Spleen (tissue), 11 donors: ENCODE measurements at regions not wholly inside any gene's neighbourhood (a gene's known extent, or its start where the extent isn't known, plus 50 kb on each side); places are given as distances from the start of the nearest gene placed in this dataset.
A peak's percentile ranks its signal among the peaks of the same experiment; 100 is the strongest.

ENCODE experiments used
- DNase-seq: peaks from one replicate; pipeline ENCODE4 v3.0.0-alpha.2; 2020
- H3K27ac ChIP-seq, 8 donors: fragments of 200-600 bp; sonication (generic) in 7 of 8; 1 replicate in 4 of 8; 2 replicates in 4 of 8; pipeline versions ENCODE4 v1.5.0 to v1.8.0; 2016 to 2021; ENCODE audit warnings: inconsistent platforms in 4 of 8, mild to moderate bottlenecking in 4 of 8, moderate library complexity in 1 of 8
- H3K27me3 ChIP-seq, 7 donors: fragments of 200-600 bp; sonication (generic) in 6 of 7; replicated peaks in 1 of 7; 1 replicate in 4 of 7; 2 replicates in 3 of 7; pipeline versions ENCODE4 v1.5.0 to v1.8.0; 2016 to 2021; ENCODE audit warnings: inconsistent platforms in 3 of 7, mild to moderate bottlenecking in 1 of 7
- H3K36me3 ChIP-seq, 6 donors: fragments of 200-600 bp; sonication (generic) in 5 of 6; 1 replicate in 4 of 6; 2 replicates in 2 of 6; pipeline versions ENCODE4 v1.5.0 to v1.8.0; 2016 to 2021; ENCODE audit warnings: inconsistent platforms in 2 of 6
- H3K4me1 ChIP-seq, 6 donors: fragments of 200-600 bp; sonication (generic) in 5 of 6; 1 replicate in 3 of 6; 2 replicates in 3 of 6; pipeline versions ENCODE4 v1.5.0 to v1.8.0; 2016 to 2021; ENCODE audit warnings: inconsistent platforms in 3 of 6
- H3K4me3 ChIP-seq, 8 donors: fragments of 200-600 bp; sonication (generic) in 7 of 8; 1 replicate in 4 of 8; 2 replicates in 4 of 8; pipeline versions ENCODE4 v1.5.0 to v1.8.0; 2016 to 2021; ENCODE audit warnings: inconsistent platforms in 4 of 8, mild to moderate bottlenecking in 4 of 8, moderate library complexity in 2 of 8
- H3K9me3 ChIP-seq, 8 donors: fragments of 200-600 bp; sonication (generic) in 7 of 8; 1 replicate in 4 of 8; 2 replicates in 4 of 8; pipeline versions ENCODE4 v1.5.0 to v1.8.0; 2016 to 2021; ENCODE audit warnings: inconsistent platforms in 4 of 8
- POLR2A ChIP-seq, 3 donors: fragments of 450-650 bp; IDR thresholded peaks; one replicate each; pipeline ENCODE4 v1.5.1; 2017; ENCODE audit warnings: antibody characterized with exemption in 3 of 3, mild to moderate bottlenecking in 1 of 3
- POLR2AphosphoS5 ChIP-seq, 3 donors: sonication (generic); formaldehyde crosslinking; IDR thresholded peaks; one replicate each; pipeline ENCODE4 v1.5.1; 2017; ENCODE audit warnings: antibody characterized with exemption in 3 of 3
- WGBS, 5 donors: extraction: QIAGEN DNeasy Blood & Tissue Kit in 3 of 5; methylation state at CpG; one replicate each; pipeline versions ENCODE4 v1.1.5 to v1.1.7; 2013 to 2018; 5-methylcytosine and 5-hydroxymethylcytosine counted together
- intact Hi-C: fragments of 100-400 bp; cut with DNase I; formaldehyde crosslinking; loops from one replicate; pipeline ENCODE4 v1.15.0; 2023; ENCODE audit warnings: low total_unique reads
- TF ChIP-seq, protein P1 (sequence below), 11 experiments: fragments of 200-600 bp in 7 of 11; fragments of 450-650 bp in 4 of 11; sonication (generic) in 4 of 11; IDR thresholded peaks in 8 of 11; conservative IDR thresholded peaks in 3 of 11; 1 replicate in 7 of 11; 2 replicates in 4 of 11; pipeline versions ENCODE4 v1.4.0 to v1.8.0; 2016 to 2021; ENCODE audit warnings: antibody characterized with exemption in 11 of 11, inconsistent platforms in 4 of 11, mild to moderate bottlenecking in 1 of 11
- donor health status: healthy with polysubstance abuse.
- donor health status: DM: no; HTN: no; CAD: no; lungs with moderate emphysema.
- donor health status: DM: no; HTN: no; CAD: no.
- donor health status: Bipolar disorder and iron deficiency.
- donor health status: healthy.
- donor health status: DM: no; HTN: no; CAD: no.
- donor health status: DM: yes; HTN: yes; CAD: no.

DNA sequence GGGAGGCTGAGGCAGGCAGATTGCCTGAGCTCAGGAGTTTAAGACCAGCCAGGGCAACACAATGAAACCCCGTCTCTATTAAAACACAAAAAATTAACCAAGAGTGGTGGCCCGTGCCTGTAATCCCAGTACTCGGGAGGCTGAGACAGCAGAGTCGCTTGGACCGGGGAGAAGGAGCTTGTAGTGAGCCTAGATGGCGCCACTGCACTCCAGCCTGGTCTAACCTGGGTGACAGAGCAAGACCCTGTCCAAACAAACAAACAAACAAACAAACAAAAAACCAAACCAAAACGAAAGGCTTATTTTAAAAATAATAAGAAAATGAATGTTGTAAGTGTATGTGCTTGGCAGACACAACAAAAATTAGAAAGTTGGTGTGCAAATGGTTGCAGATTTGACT, 536.3 kb upstream of the PTPRD start:
- WGBS, 5 donors, result 57 to 75% (median 64%) methylated on average over 7 of the region's 7 CpGs
- TF ChIP-seq POLR2A (IDR thresholded peaks at IDR 0.05) (no peak), POLR2AphosphoS5 (IDR thresholded peaks at IDR 0.05) (no peak)
- TF ChIP-seq, protein P1, sequence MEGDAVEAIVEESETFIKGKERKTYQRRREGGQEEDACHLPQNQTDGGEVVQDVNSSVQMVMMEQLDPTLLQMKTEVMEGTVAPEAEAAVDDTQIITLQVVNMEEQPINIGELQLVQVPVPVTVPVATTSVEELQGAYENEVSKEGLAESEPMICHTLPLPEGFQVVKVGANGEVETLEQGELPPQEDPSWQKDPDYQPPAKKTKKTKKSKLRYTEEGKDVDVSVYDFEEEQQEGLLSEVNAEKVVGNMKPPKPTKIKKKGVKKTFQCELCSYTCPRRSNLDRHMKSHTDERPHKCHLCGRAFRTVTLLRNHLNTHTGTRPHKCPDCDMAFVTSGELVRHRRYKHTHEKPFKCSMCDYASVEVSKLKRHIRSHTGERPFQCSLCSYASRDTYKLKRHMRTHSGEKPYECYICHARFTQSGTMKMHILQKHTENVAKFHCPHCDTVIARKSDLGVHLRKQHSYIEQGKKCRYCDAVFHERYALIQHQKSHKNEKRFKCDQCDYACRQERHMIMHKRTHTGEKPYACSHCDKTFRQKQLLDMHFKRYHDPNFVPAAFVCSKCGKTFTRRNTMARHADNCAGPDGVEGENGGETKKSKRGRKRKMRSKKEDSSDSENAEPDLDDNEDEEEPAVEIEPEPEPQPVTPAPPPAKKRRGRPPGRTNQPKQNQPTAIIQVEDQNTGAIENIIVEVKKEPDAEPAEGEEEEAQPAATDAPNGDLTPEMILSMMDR (IDR thresholded peaks at IDR 0.05 in 8 of 11, conservative IDR thresholded peaks at IDR 0.05 in 3 of 11), result no peak

DNA sequence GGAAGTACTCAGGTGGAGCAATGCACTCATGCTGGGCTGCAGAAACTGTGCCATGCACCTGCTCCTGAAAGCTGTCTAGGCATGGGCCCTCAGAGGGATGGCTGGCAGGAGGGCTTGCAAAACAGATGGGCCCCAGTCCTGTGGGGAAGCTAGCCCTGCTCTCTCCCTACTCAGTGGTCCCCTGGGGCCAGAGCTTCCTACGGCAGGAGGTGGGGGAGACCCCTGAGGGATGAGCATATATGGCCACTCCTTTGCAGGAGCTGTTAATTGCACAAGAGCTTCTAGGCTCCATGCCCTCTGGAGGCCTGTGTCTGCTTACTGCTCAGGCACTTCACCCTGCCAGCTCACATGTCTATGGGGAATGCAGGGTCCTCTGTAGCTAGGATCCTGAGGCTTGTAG, 545.3 kb upstream of the PTPRD start:
- WGBS, 5 donors, result 50 to 82% (median 74%) methylated on average over 1 of the region's 1 CpG; no CpG with 5 or more reads in 1 of the 5 donors
- no peaks in the 10 kb centered on the region for H3K27me3 ChIP-seq
- no peaks in the 10 kb centered on the region for H3K36me3 ChIP-seq
- no peak for TF ChIP-seq POLR2A (IDR thresholded peaks at IDR 0.05)
- no peak for TF ChIP-seq POLR2AphosphoS5 (IDR thresholded peaks at IDR 0.05)
- TF ChIP-seq, protein P1 (IDR thresholded peaks at IDR 0.05 in 8 of 11, conservative IDR thresholded peaks at IDR 0.05 in 3 of 11), result no peak
- intact Hi-C loops, result no loop called here
- no peak overlapping the region for H3K4me3 ChIP-seq
- H3K9me3 ChIP-seq, result peaks cover 0 to 46% (median 22%) of the 10 kb centered on the region in 8 donors
- no peaks in the 10 kb centered on the region for H3K4me1 ChIP-seq
- peak; percentile 60 for DNase-seq
- H3K27ac ChIP-seq, result no peak overlapping the region

More for the DNA sequence above, 536.3 kb upstream of the PTPRD start:
- DNase-seq, result no peak
- Histone ChIP-seq H3K4me3 (no peak overlapping the region), H3K27ac (no peak overlapping the region), H3K36me3 (no peaks in the 10 kb centered on the region), H3K27me3 (no peaks in the 10 kb centered on the region), H3K4me1 (no peaks in the 10 kb centered on the region), H3K9me3 (peaks cover 0 to 11% (median 2%) of the 10 kb centered on the region in 8 donors)
- intact Hi-C loops, result no loop called here

DNA sequence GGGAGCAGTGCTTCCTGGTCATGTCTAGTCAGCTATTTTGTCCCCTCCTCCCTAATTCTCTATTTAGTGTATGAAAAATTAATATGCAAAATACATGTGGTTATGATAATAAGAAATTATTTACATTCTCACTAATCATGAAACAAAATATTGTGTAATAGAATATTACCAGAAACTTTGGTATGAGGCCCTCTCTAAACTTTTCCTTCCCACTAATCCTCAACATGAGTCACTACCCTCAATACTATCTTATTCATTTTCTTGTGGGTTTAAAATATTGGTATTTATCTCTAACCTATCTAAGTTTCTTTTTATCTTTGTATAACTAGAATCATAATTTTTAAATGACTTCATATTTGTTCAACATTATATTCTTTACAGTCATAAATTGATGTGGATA, 545.9 kb upstream of the PTPRD start:
- TF ChIP-seq, protein P1 (IDR thresholded peaks at IDR 0.05 in 8 of 11, conservative IDR thresholded peaks at IDR 0.05 in 3 of 11), result no peak
- TF ChIP-seq POLR2A (IDR thresholded peaks at IDR 0.05) (no peak), POLR2AphosphoS5 (IDR thresholded peaks at IDR 0.05) (no peak)
- no peak for DNase-seq
- H3K27ac ChIP-seq, result no peak overlapping the region
- no peaks in the 10 kb centered on the region for H3K27me3 ChIP-seq
- no peaks in the 10 kb centered on the region for H3K4me1 ChIP-seq
- no peaks in the 10 kb centered on the region for H3K36me3 ChIP-seq
- peaks cover 0 to 48% (median 23%) of the 10 kb centered on the region in 8 donors for H3K9me3 ChIP-seq
- intact Hi-C loops, result no loop called here
- H3K4me3 ChIP-seq, result no peak overlapping the region

DNA sequence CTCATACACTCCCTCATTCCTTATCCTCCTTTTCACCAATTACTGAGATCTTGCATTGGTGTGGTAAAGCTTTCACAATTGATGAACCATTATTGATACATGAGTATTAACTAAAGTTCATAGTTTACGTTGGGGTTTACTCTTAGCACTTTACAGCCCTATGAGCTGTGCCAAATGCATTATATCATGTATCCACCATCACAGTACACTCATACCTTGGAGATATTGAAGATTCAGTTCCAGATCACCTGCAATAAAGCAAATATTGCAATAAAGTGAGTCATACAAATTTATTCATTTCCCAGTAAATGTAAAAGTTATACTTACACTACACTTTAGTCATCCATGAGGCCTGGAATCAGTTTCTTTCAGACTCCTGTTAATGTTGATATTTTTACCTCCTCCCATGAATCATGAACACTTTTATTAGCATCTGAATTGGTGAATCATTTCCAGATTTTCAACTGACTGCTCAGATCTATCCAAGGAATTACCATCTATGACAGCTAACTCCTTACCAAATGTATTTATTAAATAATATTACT, 546.6 kb upstream of the PTPRD start:
- no peaks in the 10 kb centered on the region for H3K4me1 ChIP-seq
- H3K27ac ChIP-seq, result no peak overlapping the region
- H3K27me3 ChIP-seq, result no peaks in the 10 kb centered on the region
- WGBS, 5 donors, result 53 to 74% (median 63%) methylated on average over 1 of the region's 1 CpG
- no peak overlapping the region for H3K4me3 ChIP-seq
- no peaks in the 10 kb centered on the region for H3K36me3 ChIP-seq
- intact Hi-C loops, result no loop called here
- no peak for DNase-seq
- peaks cover 0 to 54% (median 27%) of the 10 kb centered on the region in 8 donors for H3K9me3 ChIP-seq
- TF ChIP-seq, protein P1 (IDR thresholded peaks at IDR 0.05 in 8 of 11, conservative IDR thresholded peaks at IDR 0.05 in 3 of 11), result no peak
- TF ChIP-seq POLR2AphosphoS5 (IDR thresholded peaks at IDR 0.05) (no peak), POLR2A (IDR thresholded peaks at IDR 0.05) (no peak)
